Activated naive CD4-positive, alpha-beta T cell treated with anti-CD3 and anti-CD28 coated beads, Interleukin-2, amount 10 ng/mL, durations not matched to agents 7 days and 5 days (primary cell): ENCODE measurements at regions not wholly inside any gene's neighbourhood (a gene's known extent, or its start where the extent isn't known, plus 50 kb on each side); places are given as distances from the start of the nearest gene placed in this dataset.
"Not testable (repeated sequence)": the region's sequence is repeated elsewhere in the genome, so short reads cannot be mapped to it uniquely, and the experiment has no call there.

Experiments
- CTCF ChIA-PET: fragments of 350-600 bp; sonication (Branson Sonifier 250); formaldehyde crosslinking; loops from one replicate; lab custom pipeline; 2021; ENCODE audit warnings: antibody characterized with exemption; lab: Charles Lee
- DNase-seq: peaks from one replicate; pipeline ENCODE4 v3.0.0-alpha.2; 2020
- H3K27ac Mint-ChIP-seq: one replicate; pipeline ENCODE4 v1.8.0; 2021; ENCODE audit warnings: mild to moderate bottlenecking, moderate library complexity, mixed read lengths
- H3K27me3 Mint-ChIP-seq: one replicate; pipeline ENCODE4 v1.8.0; 2021; ENCODE audit warnings: mild to moderate bottlenecking, mixed read lengths
- H3K36me3 Mint-ChIP-seq: one replicate; pipeline ENCODE4 v1.8.0; 2021; ENCODE audit warnings: mixed read lengths
- H3K4me1 Mint-ChIP-seq: one replicate; pipeline ENCODE4 v1.8.0; 2021; ENCODE audit warnings: mixed read lengths
- H3K4me3 Mint-ChIP-seq: one replicate; pipeline ENCODE4 v1.8.0; 2021; ENCODE audit warnings: mild to moderate bottlenecking, moderate library complexity, mixed read lengths
- H3K9me3 Mint-ChIP-seq: one replicate; pipeline ENCODE4 v1.8.0; 2021; ENCODE audit warnings: mixed read lengths

- no peak overlapping the region for H3K4me3 Mint-ChIP-seq
- peaks cover 3% of the 10 kb centered on the region for H3K27me3 Mint-ChIP-seq
- CTCF ChIA-PET = no interaction called here
- no peaks in the 10 kb centered on the region for H3K36me3 Mint-ChIP-seq
- no peaks in the 10 kb centered on the region for H3K4me1 Mint-ChIP-seq
- H3K9me3 Mint-ChIP-seq = peaks cover 2% of the 10 kb centered on the region
- DNase-seq = no peak
- H3K27ac Mint-ChIP-seq = no peak overlapping the region
Observed at GRCh38 chr1:30140566-30140965, 582.8 kb downstream of the MATN1 start.

GRCh38 chr1:30138891-30139290, 584.5 kb downstream of the MATN1 start:
- Mint-ChIP-seq H3K27ac (no peak overlapping the region), H3K27me3 (peaks cover 3% of the 10 kb centered on the region), H3K36me3 (no peaks in the 10 kb centered on the region), H3K4me3 (no peak overlapping the region), H3K9me3 (peaks cover 1% of the 10 kb centered on the region), H3K4me1 (no peaks in the 10 kb centered on the region)
- CTCF ChIA-PET = no interaction called here
- no peak for DNase-seq

- H3K27ac Mint-ChIP-seq = no peak overlapping the region
- H3K27me3 Mint-ChIP-seq = peaks cover 3% of the 10 kb centered on the region
- no peak for DNase-seq
- H3K4me1 Mint-ChIP-seq = no peaks in the 10 kb centered on the region
- CTCF ChIA-PET = no interaction called here
- no peaks in the 10 kb centered on the region for H3K9me3 Mint-ChIP-seq
- H3K4me3 Mint-ChIP-seq = no peak overlapping the region
- no peaks in the 10 kb centered on the region for H3K36me3 Mint-ChIP-seq
Observed at GRCh38 chr1:30137001-30137400, 586.4 kb downstream of the MATN1 start.

- peaks cover 4% of the 10 kb centered on the region for H3K27me3 Mint-ChIP-seq
- H3K27ac Mint-ChIP-seq = no peak overlapping the region
- H3K36me3 Mint-ChIP-seq = no peaks in the 10 kb centered on the region
- CTCF ChIA-PET = no interaction called here
- H3K9me3 Mint-ChIP-seq = no peaks in the 10 kb centered on the region
- no peaks in the 10 kb centered on the region for H3K4me1 Mint-ChIP-seq
- no peak for DNase-seq
- H3K4me3 Mint-ChIP-seq = no peak overlapping the region
Observed at GRCh38 chr1:30135698-30136097, 587.7 kb downstream of the MATN1 start.

- H3K4me3 Mint-ChIP-seq = no peak overlapping the region
- CTCF ChIA-PET = no interaction called here
- DNase-seq = no peak
Observed at GRCh38 chr1:30134466-30135217, 588.7 kb downstream of the MATN1 start.

GRCh38 chr1:30133414-30134055, 589.9 kb downstream of the MATN1 start:
- Mint-ChIP-seq H3K4me1 (no peaks in the 10 kb centered on the region), H3K9me3 (no peaks in the 10 kb centered on the region), H3K27me3 (peaks cover 4% of the 10 kb centered on the region), H3K36me3 (no peaks in the 10 kb centered on the region), H3K27ac (no peak overlapping the region), H3K4me3 (no peak overlapping the region)
- DNase-seq = no peak
- CTCF ChIA-PET = no interaction called here

More at GRCh38 chr1:30134466-30135217, 588.7 kb downstream of the MATN1 start:
- no peaks in the 10 kb centered on the region for H3K4me1 Mint-ChIP-seq
- H3K36me3 Mint-ChIP-seq = no peaks in the 10 kb centered on the region
- no peaks in the 10 kb centered on the region for H3K9me3 Mint-ChIP-seq
- no peak overlapping the region for H3K27ac Mint-ChIP-seq
- H3K27me3 Mint-ChIP-seq = peaks cover 4% of the 10 kb centered on the region

GRCh38 chr1:30132602-30133286, 590.6 kb downstream of the MATN1 start:
- Mint-ChIP-seq H3K4me3 (no peak overlapping the region), H3K9me3 (no peaks in the 10 kb centered on the region), H3K36me3 (no peaks in the 10 kb centered on the region), H3K4me1 (no peaks in the 10 kb centered on the region), H3K27ac (no peak overlapping the region), H3K27me3 (peaks cover 4% of the 10 kb centered on the region)
- CTCF ChIA-PET = no interaction called here
- no peak for DNase-seq

GRCh38 chr1:30130566-30130965, 592.8 kb downstream of the MATN1 start:
- H3K4me1 Mint-ChIP-seq, H3K4me3 Mint-ChIP-seq, DNase-seq, H3K9me3 Mint-ChIP-seq, H3K27ac Mint-ChIP-seq, H3K27me3 Mint-ChIP-seq, H3K36me3 Mint-ChIP-seq, CTCF ChIA-PET: not testable (repeated sequence)

- Mint-ChIP-seq H3K4me3 (no peak overlapping the region), H3K4me1 (no peaks in the 10 kb centered on the region), H3K36me3 (no peaks in the 10 kb centered on the region), H3K27ac (no peak overlapping the region), H3K27me3 (peaks cover 4% of the 10 kb centered on the region), H3K9me3 (no peaks in the 10 kb centered on the region)
- no peak for DNase-seq
- CTCF ChIA-PET = no interaction called here
Observed at GRCh38 chr1:30130099-30130498, 593.3 kb downstream of the MATN1 start.

- Mint-ChIP-seq H3K4me3 (no peak overlapping the region), H3K9me3 (no peaks in the 10 kb centered on the region), H3K36me3 (no peaks in the 10 kb centered on the region), H3K27ac (no peak overlapping the region), H3K4me1 (no peaks in the 10 kb centered on the region), H3K27me3 (peaks cover 4% of the 10 kb centered on the region)
- CTCF ChIA-PET = no interaction called here
- no peak for DNase-seq
Observed at GRCh38 chr1:30129421-30130055, 593.8 kb downstream of the MATN1 start.

- CTCF ChIA-PET = no interaction called here
- no peak for DNase-seq
- H3K27ac Mint-ChIP-seq = no peak overlapping the region
- no peaks in the 10 kb centered on the region for H3K36me3 Mint-ChIP-seq
- H3K27me3 Mint-ChIP-seq = peaks cover 4% of the 10 kb centered on the region
- no peaks in the 10 kb centered on the region for H3K4me1 Mint-ChIP-seq
- no peak overlapping the region for H3K4me3 Mint-ChIP-seq
- H3K9me3 Mint-ChIP-seq = no peaks in the 10 kb centered on the region
Observed at GRCh38 chr1:30129001-30129408, 594.4 kb downstream of the MATN1 start.

- H3K27me3 Mint-ChIP-seq = peaks cover 4% of the 10 kb centered on the region
- no peak overlapping the region for H3K4me3 Mint-ChIP-seq
- no peaks in the 10 kb centered on the region for H3K36me3 Mint-ChIP-seq
- CTCF ChIA-PET = no interaction called here
- H3K4me1 Mint-ChIP-seq = no peaks in the 10 kb centered on the region
- H3K27ac Mint-ChIP-seq = no peak overlapping the region
- no peaks in the 10 kb centered on the region for H3K9me3 Mint-ChIP-seq
- no peak for DNase-seq
Observed at GRCh38 chr1:30126848-30127247, 596.5 kb downstream of the MATN1 start.

GRCh38 chr1:30125821-30126170, 597.6 kb downstream of the MATN1 start:
- no peak overlapping the region for H3K4me3 Mint-ChIP-seq
- DNase-seq = no peak
- no peaks in the 10 kb centered on the region for H3K36me3 Mint-ChIP-seq
- no peaks in the 10 kb centered on the region for H3K4me1 Mint-ChIP-seq
- H3K9me3 Mint-ChIP-seq = no peaks in the 10 kb centered on the region
- H3K27ac Mint-ChIP-seq = no peak overlapping the region
- CTCF ChIA-PET = no interaction called here
- no peaks in the 10 kb centered on the region for H3K27me3 Mint-ChIP-seq

GRCh38 chr1:30125021-30125820, 598.2 kb downstream of the MATN1 start:
- Mint-ChIP-seq H3K9me3 (no peaks in the 10 kb centered on the region), H3K36me3 (no peaks in the 10 kb centered on the region), H3K27me3 (no peaks in the 10 kb centered on the region), H3K4me3 (no peak overlapping the region), H3K27ac (no peak overlapping the region), H3K4me1 (no peaks in the 10 kb centered on the region)
- peak; percentile 13 for DNase-seq
- CTCF ChIA-PET = no interaction called here
